GM12873 (cell line): ENCODE measurements at regions not wholly inside any gene's neighbourhood (a gene's known extent, or its start where the extent isn't known, plus 50 kb on each side); places are given as distances from the start of the nearest gene placed in this dataset.

Source experiments
- CTCF ChIP-seq: IDR thresholded peaks from 2 replicates; pipeline ENCODE4 v1.5.1; 2012; ENCODE audit warnings: low read depth, mild to moderate bottlenecking, moderate library complexity, low read length, control low read depth; ENCODE audit not compliant: insufficient read depth; ENCODE audit errors: missing control alignments

DNA sequence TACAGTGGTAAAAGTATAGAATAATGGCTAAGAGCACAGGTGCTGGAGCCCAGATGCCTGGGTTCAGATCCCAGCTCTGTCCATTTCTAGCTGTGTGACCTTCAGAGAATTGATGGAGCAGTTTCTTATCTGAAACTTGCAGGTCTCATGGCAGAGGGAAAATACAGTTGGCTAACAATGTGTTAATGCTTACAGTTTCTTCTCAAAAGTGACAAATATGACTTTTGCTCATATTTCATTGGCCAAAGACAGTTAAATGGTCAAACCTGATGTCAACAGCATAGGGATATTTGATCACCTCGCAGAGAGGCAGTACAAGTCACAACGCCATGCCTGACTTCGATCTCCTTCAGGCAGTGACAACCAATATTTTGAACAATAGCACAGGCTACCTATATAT is 60.2 kb upstream of the LCORL start:
- TF ChIP-seq CTCF, result no peak

DNA sequence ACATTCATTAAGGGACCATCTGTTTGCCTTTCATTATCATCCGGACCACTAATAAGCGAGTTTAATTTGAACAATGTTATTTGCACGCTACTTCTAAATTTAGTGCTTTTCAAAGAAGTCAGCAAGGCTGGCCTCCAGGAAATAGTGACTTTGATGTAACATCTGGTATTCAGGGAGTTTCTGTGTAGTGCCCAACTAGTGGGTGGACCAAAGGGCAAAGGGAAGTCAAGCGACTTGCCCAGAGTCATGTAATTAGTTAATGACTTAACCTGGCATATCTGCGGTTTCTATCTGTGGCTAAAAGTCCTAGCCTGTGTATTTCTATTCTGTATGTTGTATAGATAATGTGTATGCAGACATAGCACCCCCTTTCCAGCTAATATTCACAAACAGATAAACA is 56.3 kb upstream of the LCORL start:
- no peak for TF ChIP-seq CTCF

DNA sequence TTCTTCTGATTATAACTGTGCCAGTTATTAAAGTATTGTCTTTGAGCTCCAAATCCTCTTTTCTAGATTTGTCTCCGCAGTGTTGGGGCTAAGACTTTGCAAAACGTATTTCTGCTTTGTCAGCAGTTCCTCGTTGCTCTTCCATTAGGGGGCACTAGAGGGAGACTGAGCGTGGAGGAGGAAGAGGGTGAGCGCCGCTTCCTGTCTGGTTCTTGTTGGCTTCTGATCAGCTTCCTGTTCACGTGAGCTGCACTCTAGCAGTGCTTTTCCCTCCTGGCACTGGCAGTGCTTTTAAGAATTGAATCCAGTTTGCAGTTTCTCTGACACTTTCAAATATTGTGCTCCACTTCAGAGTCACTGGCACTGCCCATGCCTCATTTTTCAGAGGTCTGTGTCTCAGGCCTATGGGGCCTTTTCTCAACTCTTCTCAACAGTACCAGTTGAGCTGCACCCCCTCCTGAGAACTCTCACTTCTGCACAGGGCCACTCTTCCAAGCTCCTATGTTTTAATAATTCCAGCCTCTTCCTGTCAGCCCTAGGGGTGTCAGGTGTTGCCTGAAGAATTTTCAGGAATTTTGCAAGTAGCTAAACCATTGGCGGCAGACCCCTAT is 54.4 kb upstream of the LCORL start:
- peak; percentile 60 for TF ChIP-seq CTCF

DNA sequence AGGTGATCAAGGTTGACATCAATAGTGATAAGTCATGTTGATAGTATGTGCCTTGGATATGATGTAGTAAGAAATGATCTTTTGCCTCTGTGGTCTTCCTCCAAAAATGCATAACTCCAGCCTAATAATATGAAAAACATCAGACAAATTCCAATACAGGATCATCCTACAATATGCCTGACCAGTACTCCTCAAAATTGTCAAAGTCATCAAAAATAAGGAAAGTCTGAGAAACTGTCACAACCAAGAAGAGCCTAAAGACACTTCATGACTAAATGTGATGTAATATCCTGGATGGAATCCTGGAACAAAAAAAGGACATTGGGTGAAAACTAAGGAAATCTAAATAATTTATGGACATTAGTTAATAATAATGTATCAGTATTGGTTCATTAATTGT is 50.3 kb upstream of the LCORL start:
- TF ChIP-seq CTCF, result no peak
